ENCODE measurements at regions not wholly inside any gene's neighbourhood (a gene's known extent, or its start where the extent isn't known, plus 50 kb on each side); places are given as distances from the start of the nearest gene placed in this dataset.
"Not testable (repeated sequence)": the region's sequence is repeated elsewhere in the genome, so short reads cannot be mapped to it uniquely, and the experiment has no call there.

DNA sequence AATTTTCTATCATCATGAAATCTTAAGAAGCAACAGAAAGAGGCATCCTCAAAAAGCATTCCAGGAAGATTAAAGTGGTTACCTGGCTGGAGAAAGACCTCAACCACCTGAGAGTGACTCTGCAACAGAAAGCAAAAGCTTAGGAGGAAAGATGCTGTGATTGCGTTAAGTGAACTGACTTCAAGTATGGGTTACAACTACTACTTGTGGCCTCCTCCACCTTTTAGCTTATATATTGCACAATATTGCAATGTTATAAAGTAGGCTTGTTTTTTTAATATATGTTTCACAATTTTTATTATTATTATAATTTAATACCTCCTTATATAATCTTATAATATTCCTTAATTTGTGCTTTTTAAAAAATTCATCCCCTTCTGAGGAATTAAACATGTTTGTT lies 1407.5 kb downstream of the KCNT2 start:
- no peak for DNase-seq (ENCODE audit: low read depth)

DNA sequence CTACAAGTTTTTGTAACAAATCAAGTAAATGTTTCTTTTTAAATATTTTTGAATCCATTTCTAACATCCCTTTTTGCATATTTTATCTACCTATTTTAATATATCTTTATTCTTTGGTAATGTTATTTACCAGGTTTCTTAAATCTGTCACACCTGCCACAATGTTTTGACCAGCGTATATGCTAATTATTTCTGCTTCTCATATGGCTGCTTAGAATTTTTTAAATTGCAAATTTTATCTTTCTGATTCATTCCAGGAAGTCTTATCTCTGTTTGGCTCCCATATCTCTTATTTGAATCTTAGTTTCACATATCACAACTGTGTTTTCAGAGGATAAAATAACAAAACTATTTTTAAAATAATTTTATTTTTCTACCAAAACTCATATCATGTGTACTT lies 1411.1 kb downstream of the KCNT2 start:
- DNase-seq (ENCODE audit: low read depth): no peak

DNA sequence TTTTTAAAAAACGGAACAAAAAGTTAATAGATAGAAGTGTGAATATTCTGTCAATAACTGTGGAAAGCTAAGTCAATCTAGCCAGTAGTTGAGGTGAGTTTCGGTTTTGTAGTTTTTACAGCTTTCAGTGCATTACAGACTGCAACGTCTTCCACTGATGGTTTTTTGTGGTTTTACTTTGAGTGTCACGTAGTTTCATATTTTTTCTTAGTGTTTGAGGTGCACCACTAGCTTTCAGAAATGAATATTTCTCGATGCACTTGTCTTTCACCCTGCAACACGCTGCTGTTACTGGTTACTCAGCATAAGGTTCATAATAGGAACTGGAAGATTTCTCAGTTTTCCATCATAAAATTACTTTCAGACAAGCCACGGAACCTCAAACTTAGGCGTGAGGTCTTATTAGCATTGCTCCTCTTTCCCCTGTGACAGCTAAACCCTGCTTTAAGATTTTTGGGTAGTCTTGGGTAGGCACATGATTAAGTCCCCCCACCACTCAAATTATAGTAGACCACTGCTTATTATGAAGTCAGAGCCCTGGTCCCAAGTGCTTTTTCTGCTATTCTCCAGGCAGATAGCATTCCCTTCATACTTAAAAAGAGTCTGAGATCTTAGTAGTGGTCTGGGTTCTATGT lies 1412.7 kb downstream of the KCNT2 start:
- no peak for DNase-seq (ENCODE audit: low read depth)

DNA sequence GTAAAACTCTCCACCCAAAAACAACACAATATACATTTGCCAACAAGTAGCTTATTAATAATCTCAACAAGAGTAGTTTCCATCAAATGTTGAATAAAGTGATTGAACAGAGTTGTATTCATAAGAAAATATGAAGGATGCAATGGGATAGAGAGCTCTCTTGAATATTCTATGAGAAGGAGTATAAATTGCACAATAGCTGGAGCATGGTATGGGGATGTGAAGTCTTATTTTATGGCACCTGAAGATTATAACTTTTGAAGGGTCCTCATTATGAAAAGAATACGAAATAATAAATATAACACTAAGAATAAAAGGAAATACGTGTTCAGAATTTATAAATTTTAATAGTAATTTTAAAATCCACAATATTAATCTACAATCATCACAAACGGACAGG lies 1415.1 kb downstream of the KCNT2 start:
- DNase-seq (ENCODE audit: low read depth): no peak

DNA sequence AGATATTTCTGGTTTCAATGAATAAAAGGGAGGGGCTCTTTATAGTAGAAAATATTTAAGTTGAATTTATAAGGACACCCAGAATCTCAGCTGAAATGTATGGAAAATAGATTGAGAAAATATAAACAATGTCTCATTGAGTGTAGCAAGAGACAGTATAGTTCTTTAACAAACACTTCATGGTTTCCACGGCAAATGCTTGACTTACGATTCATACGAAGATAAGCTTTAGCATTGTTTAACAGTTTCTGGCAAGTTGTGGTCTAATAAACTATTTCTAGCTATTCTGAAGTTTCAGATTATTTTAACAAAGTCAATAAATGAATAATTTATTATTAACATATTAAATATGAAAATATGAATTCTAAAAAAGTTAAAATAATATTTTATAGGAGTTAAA lies 1419.4 kb downstream of the KCNT2 start:
- no peak for DNase-seq (ENCODE audit: low read depth)

DNA sequence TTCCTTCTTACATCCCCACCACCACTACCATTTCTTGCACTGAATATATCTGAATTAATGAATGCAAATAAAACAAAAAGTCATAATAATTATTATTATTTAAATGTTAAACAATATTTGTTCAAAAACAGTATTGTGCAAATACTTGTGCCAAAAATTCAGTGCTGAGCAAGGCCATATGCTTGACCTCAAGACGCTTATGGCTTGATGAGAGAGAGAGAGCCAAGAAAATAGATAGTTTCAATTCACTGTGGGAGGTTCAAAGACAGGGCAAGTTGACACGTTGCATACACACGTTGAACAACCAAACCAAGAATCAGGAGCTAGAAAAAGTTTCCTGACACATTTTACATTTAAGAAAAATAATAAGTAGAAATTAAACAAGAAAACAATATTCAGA lies 1421.7 kb downstream of the KCNT2 start:
- no peak for DNase-seq (ENCODE audit: low read depth)

DNA sequence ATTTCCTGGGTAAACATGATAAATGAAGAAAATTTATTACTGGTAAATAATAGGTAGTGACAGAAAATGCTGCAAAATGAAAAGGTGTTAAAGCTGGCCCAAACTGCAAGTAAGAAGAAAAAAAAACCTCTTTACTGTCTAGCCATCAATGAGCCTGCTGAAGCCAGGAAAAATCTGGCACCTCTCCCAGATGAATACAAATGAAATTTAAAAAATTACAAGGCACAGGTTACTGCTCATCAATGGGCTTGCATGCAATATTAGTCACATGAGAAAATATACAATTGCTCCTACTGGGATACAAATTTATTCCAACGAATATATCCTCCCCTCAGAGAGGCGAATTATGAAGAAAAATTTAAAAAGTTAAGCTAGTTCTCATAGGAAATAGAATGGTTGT lies 1422.5 kb downstream of the KCNT2 start:
- DNase-seq (ENCODE audit: low read depth): no peak

DNA sequence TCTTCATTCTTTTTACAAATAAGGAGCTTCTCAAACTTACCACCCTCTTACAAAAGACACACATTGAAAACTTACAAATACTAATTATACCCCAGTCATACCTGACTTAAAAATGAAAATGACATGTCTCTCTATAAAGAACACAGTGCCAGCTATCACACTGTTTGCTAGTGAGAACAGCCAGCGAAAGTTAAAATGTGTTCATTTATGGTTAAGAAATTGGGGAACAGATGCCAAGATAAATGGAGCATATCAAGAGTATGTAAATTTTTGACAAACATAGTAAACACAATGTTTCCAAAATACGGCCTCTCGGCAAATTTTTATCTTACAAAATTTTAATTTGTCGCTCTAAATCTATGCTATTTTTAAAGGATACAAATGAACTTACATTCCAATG lies 1422.9 kb downstream of the KCNT2 start:
- no peak for DNase-seq (ENCODE audit: low read depth)

DNA sequence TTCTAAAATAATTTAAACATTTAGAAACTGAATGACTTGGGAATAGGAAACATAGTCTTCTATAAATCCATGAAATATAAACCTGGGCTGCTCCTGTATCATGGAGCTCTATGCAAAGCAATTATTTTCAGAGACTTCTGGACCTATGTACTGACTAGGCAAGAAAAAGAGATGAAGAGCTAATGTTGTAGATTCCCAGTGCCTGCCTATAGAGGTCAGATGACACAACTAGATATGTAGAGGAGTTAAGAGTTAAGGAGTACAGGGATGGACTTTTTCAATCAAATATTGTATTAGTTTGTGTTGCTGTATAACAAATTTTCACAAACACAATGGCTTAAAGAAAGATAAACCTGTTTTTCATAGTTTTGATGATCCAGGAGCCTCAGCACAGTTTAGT lies 1434.5 kb downstream of the KCNT2 start:
- no peak for DNase-seq (ENCODE audit: low read depth)

DNA sequence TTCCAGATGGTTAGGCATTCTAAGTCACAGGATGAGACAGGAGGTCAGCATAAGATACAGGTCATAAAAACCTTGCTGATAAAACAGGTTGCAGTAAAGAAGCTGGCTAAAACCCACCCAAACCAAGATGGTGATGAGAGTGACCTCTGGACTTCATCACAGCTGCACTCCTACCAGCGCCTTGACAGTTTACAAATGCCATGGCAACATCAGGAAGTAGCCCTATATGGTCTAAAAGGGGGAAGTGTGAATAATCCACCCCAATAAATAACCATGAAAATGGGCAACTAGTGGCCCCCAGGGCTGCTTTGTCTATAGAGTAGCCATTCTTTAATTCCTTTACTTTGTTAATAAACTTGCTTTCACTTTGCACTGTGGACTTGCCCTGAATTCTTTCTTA lies 1448.4 kb downstream of the KCNT2 start:
- DNase-seq (ENCODE audit: low read depth): not testable (repeated sequence)

DNA sequence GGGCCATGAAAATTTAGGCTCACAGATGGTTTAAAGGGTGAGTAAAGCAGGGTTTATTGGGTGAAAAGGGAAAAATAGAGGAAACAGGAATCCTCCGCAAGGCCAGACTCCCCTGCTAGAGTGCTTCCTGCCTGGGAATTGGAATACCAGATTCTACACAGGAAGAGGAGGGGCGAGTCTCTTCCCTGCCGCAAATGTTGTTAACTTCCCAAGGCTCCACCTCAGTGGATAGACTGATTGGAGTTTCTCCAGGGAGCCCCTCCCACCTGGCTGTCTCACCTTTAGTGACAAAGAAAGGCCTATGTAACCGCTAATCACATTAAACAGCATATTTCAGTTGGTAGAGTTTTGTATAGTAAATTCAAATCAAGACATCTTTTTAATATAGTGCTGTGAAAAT lies 1450.1 kb downstream of the KCNT2 start:
- no peak for DNase-seq (ENCODE audit: low read depth)

DNA sequence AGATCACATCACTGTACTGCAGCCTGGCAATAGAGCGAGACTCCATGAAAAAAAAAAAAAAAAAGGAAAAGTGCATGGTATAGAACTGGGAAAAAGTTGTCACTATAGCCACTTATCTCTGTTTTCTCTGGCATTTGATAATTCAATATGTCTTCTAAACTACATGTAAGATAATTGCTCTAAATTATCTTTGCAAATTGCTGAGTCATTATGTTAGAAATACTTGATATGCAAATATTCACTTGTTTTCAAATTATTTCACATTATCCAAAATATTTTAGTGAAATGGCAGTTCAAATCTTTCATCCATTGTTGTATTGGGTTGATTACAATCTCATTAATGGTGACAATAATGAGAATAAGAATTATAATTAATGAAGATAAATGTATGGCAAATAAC lies 1455.1 kb downstream of the KCNT2 start:
- DNase-seq (ENCODE audit: low read depth): no peak

DNA sequence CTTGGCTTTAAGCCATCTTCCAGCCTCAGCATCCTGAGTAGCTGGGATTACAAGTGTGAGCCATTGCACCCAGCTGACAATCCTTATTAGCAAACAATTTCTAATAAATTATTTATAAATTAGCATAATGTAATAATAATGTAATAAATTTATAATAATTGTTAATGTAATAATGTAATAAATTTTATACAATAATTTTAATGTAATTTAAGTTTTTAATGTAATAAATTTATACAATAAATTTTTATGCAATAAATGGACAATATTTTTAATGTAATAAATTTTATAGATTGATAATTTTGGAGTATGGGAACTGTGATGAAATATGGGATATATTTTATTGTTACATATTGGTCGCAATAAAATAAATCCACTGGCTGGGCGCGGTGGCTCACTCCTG lies 1457.5 kb downstream of the KCNT2 start:
- DNase-seq (ENCODE audit: low read depth): no peak

DNA sequence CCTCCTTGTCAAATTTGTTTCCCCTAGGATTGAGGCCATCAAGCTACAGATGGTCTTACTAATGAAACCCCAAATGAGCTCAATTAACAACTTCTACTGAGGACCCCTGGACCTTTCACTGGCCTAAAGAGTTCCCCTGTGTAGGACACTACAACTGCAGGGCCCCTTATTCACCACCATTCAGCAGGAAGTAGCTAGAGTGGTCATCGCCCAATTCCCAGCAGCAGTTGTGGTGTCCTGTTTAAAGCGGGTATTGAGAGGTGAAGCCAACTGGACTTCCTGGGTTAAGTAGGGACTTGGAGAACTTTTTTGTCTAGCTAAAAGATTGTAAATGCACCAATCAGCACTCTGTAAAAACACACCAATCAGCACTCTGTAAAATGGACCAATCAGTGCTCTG lies 1466.9 kb downstream of the KCNT2 start:
- DNase-seq (ENCODE audit: low read depth): no peak

DNA sequence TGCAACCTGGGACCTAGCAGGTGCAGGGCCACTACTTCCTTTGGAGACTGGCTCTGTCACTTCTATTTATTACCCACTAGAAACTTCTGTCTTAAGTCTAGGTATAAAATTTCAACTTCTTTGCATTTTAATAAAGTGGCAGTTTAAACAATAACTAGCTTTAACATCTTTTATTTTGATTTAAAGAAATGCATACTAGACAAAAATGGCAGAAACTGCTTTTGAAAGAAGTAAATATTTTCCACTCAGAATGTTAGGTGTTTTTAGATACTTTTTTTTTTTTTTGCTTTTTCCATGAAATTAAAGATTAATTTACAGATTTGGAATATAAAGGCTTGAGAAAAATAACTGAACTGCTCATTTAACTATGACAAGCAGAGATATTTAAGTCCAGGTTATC lies 1477.6 kb downstream of the KCNT2 start:
- no peak for DNase-seq (ENCODE audit: low read depth)

DNA sequence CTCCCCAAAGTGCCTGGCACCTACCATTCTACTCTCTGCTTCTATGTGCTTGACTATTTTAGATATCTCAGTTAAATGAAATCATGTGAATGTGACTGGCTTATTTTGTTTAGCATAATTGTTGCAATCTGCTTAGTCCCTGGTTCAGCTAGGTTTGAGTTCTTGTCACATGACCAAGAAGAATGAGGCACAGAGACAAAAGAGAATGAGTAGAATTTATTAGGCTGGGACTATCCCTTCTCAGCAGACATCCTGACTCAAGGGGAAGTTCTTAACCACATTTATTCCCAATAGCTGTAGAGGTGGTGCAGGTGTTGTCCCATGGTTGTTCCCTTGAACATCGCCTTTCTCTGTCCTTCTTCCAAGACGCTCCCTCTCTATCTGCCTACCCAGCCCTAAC lies 1485.7 kb downstream of the KCNT2 start:
- DNase-seq (ENCODE audit: low read depth): no peak

DNA sequence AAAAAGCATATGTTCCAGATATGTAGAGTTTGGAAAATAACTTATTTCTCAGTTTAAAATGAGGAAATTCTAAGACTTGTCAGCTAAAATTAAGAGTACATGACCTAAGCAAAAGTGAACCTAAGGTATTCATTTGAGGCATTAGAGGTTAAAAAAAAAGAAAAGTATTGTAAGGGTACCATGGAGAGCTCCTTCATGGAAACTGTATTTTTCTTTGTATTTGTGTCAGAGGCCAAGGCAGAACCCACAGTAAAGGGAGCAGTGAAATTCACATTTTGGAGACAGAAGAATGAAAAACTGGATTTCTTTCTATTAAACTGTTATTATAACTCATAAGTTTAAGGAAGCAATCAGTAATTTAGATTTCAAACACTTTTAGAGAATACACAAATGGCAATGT lies 1494.8 kb downstream of the KCNT2 start:
- no peak for DNase-seq (ENCODE audit: low read depth)

DNA sequence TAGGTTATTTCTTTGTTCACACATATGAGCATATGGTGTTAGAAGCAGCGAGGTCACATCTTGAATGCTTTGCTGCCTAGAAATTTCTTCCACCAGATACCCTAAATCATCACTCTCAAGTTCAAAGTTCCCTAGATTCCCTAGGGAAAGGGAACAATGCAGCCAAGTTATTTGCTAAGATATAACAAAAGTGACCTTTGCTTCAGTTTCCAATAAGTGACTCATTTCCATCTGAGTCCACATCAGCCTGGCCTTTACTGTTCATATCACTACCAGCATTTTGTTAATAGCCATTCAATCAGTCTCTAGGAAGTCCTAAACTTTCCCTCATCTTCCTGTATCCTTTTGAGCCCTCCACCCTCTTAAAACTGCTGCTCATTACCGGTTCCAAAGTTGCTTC lies 1502.5 kb downstream of the KCNT2 start:
- DNase-seq (ENCODE audit: low read depth): no peak

DNA sequence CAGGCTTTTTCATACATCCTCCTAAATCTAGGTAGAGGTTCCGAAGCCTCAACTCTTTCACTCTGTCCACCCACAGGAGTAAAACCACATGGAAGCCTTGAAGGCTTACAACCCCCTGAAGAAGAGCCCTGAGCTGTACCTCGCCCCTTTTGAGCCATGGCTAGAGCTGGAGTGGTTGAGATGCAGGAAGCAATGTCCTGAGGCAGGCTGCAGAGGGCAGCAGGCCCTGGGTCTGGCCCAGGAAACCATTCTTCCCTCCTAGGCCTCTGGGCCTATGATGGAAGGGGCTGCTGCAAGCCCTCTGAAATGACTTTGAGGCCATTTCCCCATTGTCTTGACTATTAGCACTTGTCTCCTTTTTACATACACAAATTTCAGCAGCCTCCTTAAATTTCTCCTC lies 1503.0 kb downstream of the KCNT2 start:
- no peak for DNase-seq (ENCODE audit: low read depth)

DNA sequence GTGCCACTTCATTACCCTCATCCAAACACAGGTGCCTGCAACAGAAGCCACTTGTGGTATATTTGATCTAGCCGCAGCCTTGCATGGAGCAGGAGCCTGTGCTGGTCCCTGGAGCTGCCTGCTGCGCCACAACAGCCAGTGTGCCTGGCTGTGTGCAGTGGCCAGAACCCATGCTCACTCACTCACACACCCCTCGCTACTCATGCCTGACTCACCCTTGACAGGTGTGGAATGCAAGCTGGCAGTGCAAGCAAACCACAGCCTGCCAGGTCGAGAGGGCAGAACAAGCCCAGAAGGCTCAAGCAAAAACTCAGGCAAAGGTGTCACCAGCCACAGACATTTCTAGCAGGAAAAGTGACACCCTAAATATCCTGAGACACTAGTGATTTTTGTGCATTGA lies 1510.9 kb downstream of the KCNT2 start:
- DNase-seq (ENCODE audit: low read depth): no peak

DNA sequence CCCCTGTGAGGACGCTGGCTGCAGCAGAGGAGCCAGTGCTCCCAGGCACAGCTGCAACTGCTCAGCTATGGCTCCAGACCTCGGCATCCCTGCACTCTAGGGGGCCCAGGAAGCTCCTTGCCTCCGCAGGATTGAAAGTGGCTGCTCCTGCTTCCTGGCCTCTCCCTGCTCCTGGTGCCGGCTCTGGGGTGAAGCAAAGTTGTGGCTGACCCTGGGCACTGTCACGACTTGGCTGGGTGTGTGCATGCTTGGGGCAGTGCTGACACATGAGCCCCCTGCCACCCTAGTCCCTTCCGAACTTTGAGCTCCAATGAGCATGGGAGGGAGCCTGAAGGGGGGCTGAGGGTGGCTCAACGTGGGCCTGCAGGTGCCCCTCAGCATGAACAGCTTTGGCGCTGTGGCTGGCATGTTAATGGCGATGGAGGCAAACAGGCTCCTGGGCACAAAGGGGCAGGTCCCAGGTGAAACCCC lies 1512.2 kb downstream of the KCNT2 start:
- no peak for DNase-seq (ENCODE audit: low read depth)

DNA sequence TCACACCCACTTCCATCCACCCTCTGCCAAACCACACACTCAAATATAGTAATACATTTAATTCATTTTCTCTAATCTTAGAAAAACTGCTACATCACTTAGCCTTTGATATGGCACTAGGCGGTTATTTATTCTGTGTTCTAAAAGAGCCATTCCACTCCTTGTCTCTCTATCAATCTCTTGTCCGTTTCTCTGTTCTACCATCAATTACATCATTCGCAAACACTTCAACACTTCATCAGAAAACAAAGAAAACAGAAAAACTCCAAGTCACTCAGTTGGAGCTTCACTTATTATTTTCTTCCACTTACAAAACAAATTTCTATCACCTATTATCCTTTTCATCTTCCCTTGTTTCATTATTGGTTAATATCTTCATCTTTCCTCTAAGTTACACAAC lies 1523.0 kb downstream of the KCNT2 start:
- DNase-seq (ENCODE audit: low read depth): no peak

DNA sequence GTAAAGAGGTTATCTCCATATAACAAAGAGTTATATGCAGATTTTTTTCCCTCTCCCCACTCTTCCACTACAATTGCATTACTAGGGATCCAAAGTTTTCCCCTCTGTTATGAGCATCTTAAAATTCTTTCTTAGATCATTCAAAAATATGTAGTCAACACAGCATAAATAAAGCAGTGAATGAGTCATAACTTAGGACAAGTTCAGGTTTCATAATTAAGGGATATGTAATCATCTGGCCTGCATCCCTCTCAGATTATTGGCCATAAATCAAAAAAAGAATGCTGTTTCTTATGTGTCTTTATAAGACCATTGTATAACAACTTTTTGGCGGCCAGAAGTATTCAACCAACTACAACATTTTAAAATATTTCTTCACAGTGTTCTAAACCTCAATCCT lies 1526.1 kb downstream of the KCNT2 start:
- no peak for DNase-seq (ENCODE audit: low read depth)

DNA sequence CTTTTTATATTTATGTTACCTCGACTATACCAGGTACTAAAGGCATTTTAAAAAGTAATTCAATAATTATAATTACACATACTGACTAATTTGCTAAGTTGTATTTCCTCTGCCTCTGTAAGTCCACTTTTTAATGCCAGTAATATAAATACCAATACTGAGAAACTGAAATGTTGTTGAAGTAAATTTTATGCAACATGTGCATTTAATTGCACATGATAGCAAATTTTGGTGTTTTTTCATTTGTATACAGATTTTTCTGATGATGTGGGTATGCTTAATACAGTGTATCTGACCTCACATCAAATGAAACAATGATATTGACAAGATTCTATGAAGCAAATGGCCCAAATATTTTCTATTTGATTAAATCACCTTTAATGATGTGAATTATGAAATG lies 1531.6 kb downstream of the KCNT2 start:
- DNase-seq (ENCODE audit: low read depth): no peak

DNA sequence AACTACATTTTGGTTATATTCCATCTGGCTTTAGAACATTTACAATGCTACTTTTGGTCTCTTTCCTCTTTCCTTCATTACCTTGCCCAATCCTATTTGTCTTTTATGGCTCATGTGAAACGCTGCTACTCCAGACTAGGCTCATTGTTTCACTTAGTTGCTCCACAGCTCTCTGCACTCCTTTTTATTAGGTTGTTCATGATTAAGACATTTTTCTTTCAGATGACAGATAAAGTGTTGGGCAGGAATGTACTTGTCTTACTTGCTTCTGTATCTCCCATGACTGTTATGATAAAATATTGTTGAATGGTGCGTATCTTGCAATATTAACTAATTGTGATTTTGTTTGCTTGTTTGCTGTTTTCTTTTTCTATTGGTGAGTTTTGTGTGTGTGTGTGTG lies 1532.3 kb downstream of the KCNT2 start:
- DNase-seq (ENCODE audit: low read depth): no peak

Data from stimulated activated CD8-positive, alpha-beta memory T cell treated with anti-CD3 and anti-CD28 coated beads, Interleukin-15, amount 100 ng/mL, for 1 hour (primary cell).